ENCODE measurements at regions not wholly inside any gene's neighbourhood (a gene's known extent, or its start where the extent isn't known, plus 50 kb on each side); places are given as distances from the start of the nearest gene placed in this dataset.

- H3K79me2 ChIP-seq (ENCODE audit: control insufficient read depth, insufficient read depth, low read length): no peaks in the 10 kb centered on the region
- H2AK5ac ChIP-seq (ENCODE audit: low read length): no peak overlapping the region
- H4K8ac ChIP-seq (ENCODE audit: low read depth, low read length): no peak overlapping the region
- no peak overlapping the region for H2BK5ac ChIP-seq (ENCODE audit: low read length)
- no peak overlapping the region for H3K9ac ChIP-seq (ENCODE audit: low read length)
- H3K4ac ChIP-seq (ENCODE audit: low read depth, low read length): no peak overlapping the region
- no peak overlapping the region for H2BK120ac ChIP-seq (ENCODE audit: low read depth, low read length)
- H4K5ac ChIP-seq (ENCODE audit: low read length): no peak overlapping the region
- H3K4me1 ChIP-seq (ENCODE audit: control insufficient read depth, low read depth, low read length): no peaks in the 10 kb centered on the region
- no peaks in the 10 kb centered on the region for H3K79me1 ChIP-seq (ENCODE audit: low read length)
- no peaks in the 10 kb centered on the region for H3K27me3 ChIP-seq (ENCODE audit: insufficient read depth, low read length, poor library complexity)
- no peak overlapping the region for H3K4me3 ChIP-seq (ENCODE audit: low read length)
- H3K18ac ChIP-seq (ENCODE audit: low read length): no peak overlapping the region
- no peak overlapping the region for H3K56ac ChIP-seq (ENCODE audit: low read length)
- H3K4me2 ChIP-seq (ENCODE audit: low read length): no peak overlapping the region
- no peak overlapping the region for H3K23ac ChIP-seq (ENCODE audit: low read length)
- H2BK15ac ChIP-seq (replicated peaks; ENCODE audit: low read depth): no peak overlapping the region
- DNase-seq: no peak
- no peaks in the 10 kb centered on the region for H3K36me3 ChIP-seq (ENCODE audit: control insufficient read depth, insufficient read depth, low read length)
- no peak overlapping the region for H3K27ac ChIP-seq (ENCODE audit: low read depth, low read length)
Observed at GRCh38 chr14:40601063-40601462, 1005.6 kb upstream of the LRFN5 start.

- no peak for DNase-seq
- Histone ChIP-seq H3K79me2 (ENCODE audit: control insufficient read depth, insufficient read depth, low read length) (no peaks in the 10 kb centered on the region), H3K36me3 (ENCODE audit: control insufficient read depth, insufficient read depth, low read length) (no peaks in the 10 kb centered on the region), H4K8ac (ENCODE audit: low read depth, low read length) (no peak overlapping the region), H3K4me2 (ENCODE audit: low read length) (no peak overlapping the region), H2BK15ac (replicated peaks; ENCODE audit: low read depth) (no peak overlapping the region), H3K18ac (ENCODE audit: low read length) (no peak overlapping the region), H2BK120ac (ENCODE audit: low read depth, low read length) (no peak overlapping the region), H3K4me3 (ENCODE audit: low read length) (no peak overlapping the region), H3K79me1 (ENCODE audit: low read length) (no peaks in the 10 kb centered on the region), H4K5ac (ENCODE audit: low read length) (no peak overlapping the region), H3K4me1 (ENCODE audit: control insufficient read depth, low read depth, low read length) (no peaks in the 10 kb centered on the region), H3K27me3 (ENCODE audit: insufficient read depth, low read length, poor library complexity) (no peaks in the 10 kb centered on the region), H3K4ac (ENCODE audit: low read depth, low read length) (no peak overlapping the region), H3K9ac (ENCODE audit: low read length) (no peak overlapping the region), H2AK5ac (ENCODE audit: low read length) (no peak overlapping the region), H2BK5ac (ENCODE audit: low read length) (no peak overlapping the region), H3K27ac (ENCODE audit: low read depth, low read length) (no peak overlapping the region), H3K56ac (ENCODE audit: low read length) (no peak overlapping the region), H3K23ac (ENCODE audit: low read length) (no peak overlapping the region)
Observed at GRCh38 chr14:40599725-40600124, 1007.0 kb upstream of the LRFN5 start.

GRCh38 chr14:40581264-40581663 is 1025.4 kb upstream of the LRFN5 start:
- WGBS (ENCODE audit: extremely low coverage, insufficient coverage, low lambda C conversion rate): no CpG with 5 or more reads among the region's 3 CpGs
- Histone ChIP-seq H3K4me2 (ENCODE audit: low read length) (no peak overlapping the region), H3K18ac (ENCODE audit: low read length) (no peak overlapping the region), H2BK5ac (ENCODE audit: low read length) (no peak overlapping the region), H3K4ac (ENCODE audit: low read depth, low read length) (no peak overlapping the region), H2BK15ac (replicated peaks; ENCODE audit: low read depth) (no peak overlapping the region), H3K4me1 (ENCODE audit: control insufficient read depth, low read depth, low read length) (no peaks in the 10 kb centered on the region), H4K5ac (ENCODE audit: low read length) (no peak overlapping the region), H3K9ac (ENCODE audit: low read length) (no peak overlapping the region), H3K79me2 (ENCODE audit: control insufficient read depth, insufficient read depth, low read length) (no peaks in the 10 kb centered on the region), H4K8ac (ENCODE audit: low read depth, low read length) (no peak overlapping the region), H3K56ac (ENCODE audit: low read length) (no peak overlapping the region), H2BK120ac (ENCODE audit: low read depth, low read length) (no peak overlapping the region), H3K79me1 (ENCODE audit: low read length) (no peaks in the 10 kb centered on the region), H3K23ac (ENCODE audit: low read length) (no peak overlapping the region), H2AK5ac (ENCODE audit: low read length) (no peak overlapping the region), H3K27ac (ENCODE audit: low read depth, low read length) (no peak overlapping the region), H3K27me3 (ENCODE audit: insufficient read depth, low read length, poor library complexity) (no peaks in the 10 kb centered on the region), H3K4me3 (ENCODE audit: low read length) (no peak overlapping the region), H3K36me3 (ENCODE audit: control insufficient read depth, insufficient read depth, low read length) (no peaks in the 10 kb centered on the region)
- peak; percentile 53 for DNase-seq

GRCh38 chr14:40576880-40577478 is 1029.7 kb upstream of the LRFN5 start:
- Histone ChIP-seq H4K5ac (ENCODE audit: low read length) (no peak overlapping the region), H2AK5ac (ENCODE audit: low read length) (no peak overlapping the region), H3K4me1 (ENCODE audit: control insufficient read depth, low read depth, low read length) (no peaks in the 10 kb centered on the region), H3K23ac (ENCODE audit: low read length) (no peak overlapping the region), H3K36me3 (ENCODE audit: control insufficient read depth, insufficient read depth, low read length) (no peaks in the 10 kb centered on the region), H2BK15ac (replicated peaks; ENCODE audit: low read depth) (no peak overlapping the region), H4K8ac (ENCODE audit: low read depth, low read length) (no peak overlapping the region), H3K4me2 (ENCODE audit: low read length) (no peak overlapping the region), H3K9ac (ENCODE audit: low read length) (no peak overlapping the region), H3K79me2 (ENCODE audit: control insufficient read depth, insufficient read depth, low read length) (no peaks in the 10 kb centered on the region), H3K27me3 (ENCODE audit: insufficient read depth, low read length, poor library complexity) (no peaks in the 10 kb centered on the region), H3K79me1 (ENCODE audit: low read length) (no peaks in the 10 kb centered on the region), H3K18ac (ENCODE audit: low read length) (no peak overlapping the region), H2BK120ac (ENCODE audit: low read depth, low read length) (no peak overlapping the region), H2BK5ac (ENCODE audit: low read length) (no peak overlapping the region), H3K4me3 (ENCODE audit: low read length) (no peak overlapping the region), H3K4ac (ENCODE audit: low read depth, low read length) (no peak overlapping the region), H3K56ac (ENCODE audit: low read length) (no peak overlapping the region), H3K27ac (ENCODE audit: low read depth, low read length) (no peak overlapping the region)
- no CpG with 5 or more reads among the region's 4 CpGs for WGBS (ENCODE audit: extremely low coverage, insufficient coverage, low lambda C conversion rate)
- no peak for DNase-seq

- H3K4me3 ChIP-seq (ENCODE audit: low read length): no peak overlapping the region
- no peak overlapping the region for H2AK5ac ChIP-seq (ENCODE audit: low read length)
Observed at GRCh38 chr14:40574780-40575179, 1031.9 kb upstream of the LRFN5 start.

GRCh38 chr14:40525314-40525713 is 1081.4 kb upstream of the LRFN5 start:
- WGBS (ENCODE audit: extremely low coverage, insufficient coverage, low lambda C conversion rate): no CpG with 5 or more reads among the region's 1 CpG
- H3K27me3 ChIP-seq (ENCODE audit: insufficient read depth, low read length, poor library complexity): no peaks in the 10 kb centered on the region
- no peaks in the 10 kb centered on the region for H3K36me3 ChIP-seq (ENCODE audit: control insufficient read depth, insufficient read depth, low read length)
- no peaks in the 10 kb centered on the region for H3K79me2 ChIP-seq (ENCODE audit: control insufficient read depth, insufficient read depth, low read length)
- H2BK5ac ChIP-seq (ENCODE audit: low read length): no peak overlapping the region
- no peak overlapping the region for H2AK5ac ChIP-seq (ENCODE audit: low read length)
- no peak overlapping the region for H3K4me3 ChIP-seq (ENCODE audit: low read length)
- no peak overlapping the region for H3K18ac ChIP-seq (ENCODE audit: low read length)
- DNase-seq: peak; percentile 16
- no peak overlapping the region for H3K56ac ChIP-seq (ENCODE audit: low read length)
- H3K4me1 ChIP-seq (ENCODE audit: control insufficient read depth, low read depth, low read length): no peaks in the 10 kb centered on the region
- no peak overlapping the region for H3K23ac ChIP-seq (ENCODE audit: low read length)
- H3K9ac ChIP-seq (ENCODE audit: low read length): no peak overlapping the region
- no peaks in the 10 kb centered on the region for H3K79me1 ChIP-seq (ENCODE audit: low read length)
- no peak overlapping the region for H3K27ac ChIP-seq (ENCODE audit: low read depth, low read length)
- H4K5ac ChIP-seq (ENCODE audit: low read length): no peak overlapping the region
- H3K4me2 ChIP-seq (ENCODE audit: low read length): no peak overlapping the region
- no peak overlapping the region for H4K8ac ChIP-seq (ENCODE audit: low read depth, low read length)
- H2BK120ac ChIP-seq (ENCODE audit: low read depth, low read length): no peak overlapping the region
- no peak overlapping the region for H3K4ac ChIP-seq (ENCODE audit: low read depth, low read length)
- H2BK15ac ChIP-seq (replicated peaks; ENCODE audit: low read depth): no peak overlapping the region

More at GRCh38 chr14:40574780-40575179, 1031.9 kb upstream of the LRFN5 start:
- Histone ChIP-seq H4K8ac (ENCODE audit: low read depth, low read length) (no peak overlapping the region), H2BK15ac (replicated peaks; ENCODE audit: low read depth) (no peak overlapping the region), H3K4me2 (ENCODE audit: low read length) (no peak overlapping the region), H3K56ac (ENCODE audit: low read length) (no peak overlapping the region), H3K4ac (ENCODE audit: low read depth, low read length) (no peak overlapping the region), H3K27me3 (ENCODE audit: insufficient read depth, low read length, poor library complexity) (no peaks in the 10 kb centered on the region), H4K5ac (ENCODE audit: low read length) (no peak overlapping the region), H2BK120ac (ENCODE audit: low read depth, low read length) (no peak overlapping the region), H3K27ac (ENCODE audit: low read depth, low read length) (no peak overlapping the region), H2BK5ac (ENCODE audit: low read length) (no peak overlapping the region), H3K4me1 (ENCODE audit: control insufficient read depth, low read depth, low read length) (no peaks in the 10 kb centered on the region), H3K9ac (ENCODE audit: low read length) (no peak overlapping the region), H3K18ac (ENCODE audit: low read length) (no peak overlapping the region), H3K23ac (ENCODE audit: low read length) (no peak overlapping the region), H3K36me3 (ENCODE audit: control insufficient read depth, insufficient read depth, low read length) (no peaks in the 10 kb centered on the region), H3K79me1 (ENCODE audit: low read length) (no peaks in the 10 kb centered on the region), H3K79me2 (ENCODE audit: control insufficient read depth, insufficient read depth, low read length) (no peaks in the 10 kb centered on the region)
- DNase-seq: peak; percentile 58
- WGBS (ENCODE audit: extremely low coverage, insufficient coverage, low lambda C conversion rate): no CpG with 5 or more reads among the region's 3 CpGs

All from mesendoderm (in vitro differentiated cells).